Mesendoderm (in vitro differentiated cells): ENCODE measurements at regions not wholly inside any gene's neighbourhood (a gene's known extent, or its start where the extent isn't known, plus 50 kb on each side); places are given as distances from the start of the nearest gene placed in this dataset.
"Not testable (repeated sequence)": the region's sequence is repeated elsewhere in the genome, so short reads cannot be mapped to it uniquely, and the experiment has no call there.

Source experiments
- DNase-seq: peaks from one replicate; pipeline ENCODE4 v3.0.0; 2013
- H2AK5ac ChIP-seq: 2 replicates; pipeline ENCODE4 v1.6.1; 2013; ENCODE audit warnings: low read length, inconsistent platforms
- H2BK120ac ChIP-seq: 2 replicates; pipeline ENCODE4 v1.6.1; 2013; ENCODE audit warnings: low read depth, mild to moderate bottlenecking, low read length, moderate library complexity, mixed read lengths
- H2BK15ac ChIP-seq: replicated peaks from 2 replicates; pipeline ENCODE4 v1.6.1; 2013; ENCODE audit warnings: low read depth, mild to moderate bottlenecking, moderate library complexity
- H2BK5ac ChIP-seq: 2 replicates; pipeline ENCODE4 v1.6.1; 2013; ENCODE audit warnings: low read length, inconsistent platforms
- H3K18ac ChIP-seq: 2 replicates; pipeline ENCODE4 v1.6.1; 2013; ENCODE audit warnings: mild to moderate bottlenecking, low read length, mixed read lengths
- H3K23ac ChIP-seq: one replicate; pipeline ENCODE4 v1.6.1; 2013; ENCODE audit warnings: low read length
- H3K27ac ChIP-seq: 2 replicates; pipeline ENCODE4 v1.5.1; 2013; ENCODE audit warnings: low read depth, mild to moderate bottlenecking, inconsistent platforms, low read length, moderate library complexity
- H3K27me3 ChIP-seq: 2 replicates; pipeline ENCODE4 v1.6.1; 2013; ENCODE audit warnings: low read length, control low read depth, mild to moderate bottlenecking, inconsistent platforms; ENCODE audit not compliant: insufficient read depth, poor library complexity
- H3K36me3 ChIP-seq: 2 replicates; pipeline ENCODE4 v1.6.1; 2013; ENCODE audit warnings: low read length, inconsistent platforms; ENCODE audit not compliant: control insufficient read depth, insufficient read depth
- H3K4ac ChIP-seq: one replicate; pipeline ENCODE4 v1.6.1; 2013; ENCODE audit warnings: low read depth, mild to moderate bottlenecking, low read length, moderate library complexity
- H3K4me1 ChIP-seq: 2 replicates; pipeline ENCODE4 v1.6.1; 2013; ENCODE audit warnings: low read depth, low read length, inconsistent platforms; ENCODE audit not compliant: control insufficient read depth
- H3K4me2 ChIP-seq: 2 replicates; pipeline ENCODE4 v1.6.1; 2013; ENCODE audit warnings: low read length
- H3K4me3 ChIP-seq: 2 replicates; pipeline ENCODE4 v1.5.1; 2013; ENCODE audit warnings: mild to moderate bottlenecking, low read length
- H3K56ac ChIP-seq: one replicate; pipeline ENCODE4 v1.6.1; 2013; ENCODE audit warnings: low read length
- H3K79me1 ChIP-seq: 2 replicates; pipeline ENCODE4 v1.6.1; 2013; ENCODE audit warnings: low read length, inconsistent platforms
- H3K79me2 ChIP-seq: 2 replicates; pipeline ENCODE4 v1.6.1; 2013; ENCODE audit warnings: mild to moderate bottlenecking, low read length; ENCODE audit not compliant: control insufficient read depth, insufficient read depth
- H3K9ac ChIP-seq: 2 replicates; pipeline ENCODE4 v1.6.1; 2013; ENCODE audit warnings: low read length, inconsistent platforms
- H4K5ac ChIP-seq: one replicate; pipeline ENCODE4 v1.6.1; 2013; ENCODE audit warnings: low read length
- H4K8ac ChIP-seq: one replicate; pipeline ENCODE4 v1.6.1; 2013; ENCODE audit warnings: low read depth, mild to moderate bottlenecking, control low read depth, low read length, moderate library complexity
- WGBS: extraction: QIAGEN DNeasy Blood & Tissue Kit; methylation state at CpG from one replicate; pipeline ENCODE4 v1.1.7; 2013; ENCODE audit warnings: low lambda C conversion rate, missing lambda C conversion rate; ENCODE audit not compliant: insufficient coverage; ENCODE audit errors: extremely low coverage; 5-methylcytosine and 5-hydroxymethylcytosine counted together

- not testable (repeated sequence) for H3K79me1 ChIP-seq, H3K27ac ChIP-seq, H2AK5ac ChIP-seq, H2BK5ac ChIP-seq, DNase-seq, H4K5ac ChIP-seq, H4K8ac ChIP-seq, H3K4me2 ChIP-seq, H3K4me3 ChIP-seq, H3K9ac ChIP-seq, H3K79me2 ChIP-seq, H2BK15ac ChIP-seq, H2BK120ac ChIP-seq, H3K27me3 ChIP-seq, H3K18ac ChIP-seq, H3K4ac ChIP-seq, H3K4me1 ChIP-seq, H3K56ac ChIP-seq, H3K36me3 ChIP-seq, H3K23ac ChIP-seq
- no CpG with 5 or more reads among the region's 6 CpGs for WGBS
Measured at GRCh38 chr9:41026912-41027676, 101.4 kb downstream of the FOXD4L6 start.

- not testable (repeated sequence) for H4K8ac ChIP-seq, H3K4me2 ChIP-seq, H2BK15ac ChIP-seq, H3K79me1 ChIP-seq, H3K36me3 ChIP-seq, H2AK5ac ChIP-seq, H4K5ac ChIP-seq, H3K23ac ChIP-seq, H3K27me3 ChIP-seq, H3K9ac ChIP-seq, H3K56ac ChIP-seq, H2BK120ac ChIP-seq, DNase-seq, H3K4me1 ChIP-seq, H2BK5ac ChIP-seq, H3K18ac ChIP-seq, H3K27ac ChIP-seq, H3K4ac ChIP-seq, H3K79me2 ChIP-seq, H3K4me3 ChIP-seq
- no CpG with 5 or more reads among the region's 4 CpGs for WGBS
Measured at GRCh38 chr9:41022365-41022764, 106.1 kb downstream of the FOXD4L6 start.

- H3K9ac ChIP-seq, H2BK120ac ChIP-seq: not testable (repeated sequence)
- no CpG with 5 or more reads among the region's 1 CpG for whole genome bisulfite sequencing
Measured at GRCh38 chr9:41019858-41020562, 108.5 kb downstream of the FOXD4L6 start.

DNA sequence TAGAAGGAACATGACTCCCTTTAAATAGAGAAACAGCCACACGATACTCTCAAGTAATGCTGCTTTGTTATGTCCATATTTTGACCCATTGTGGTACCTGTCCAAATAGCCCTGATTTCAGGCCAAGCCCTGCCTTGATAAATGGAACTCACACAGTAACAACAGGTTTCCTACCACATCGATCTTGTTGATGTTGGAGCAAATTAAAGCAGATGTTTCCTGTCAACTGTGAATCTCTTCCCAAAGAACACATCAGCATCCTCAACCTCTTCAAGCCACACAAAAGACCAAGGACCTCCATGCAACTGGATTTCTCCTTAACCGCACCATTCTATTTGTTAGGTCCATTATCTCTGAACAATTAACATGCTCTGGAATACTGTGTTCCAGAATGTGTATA, 109.5 kb downstream of the FOXD4L6 start:
- not testable (repeated sequence) for H2BK5ac ChIP-seq, H3K4ac ChIP-seq, H3K79me1 ChIP-seq, H3K79me2 ChIP-seq, H3K9ac ChIP-seq, H2BK15ac ChIP-seq, H3K56ac ChIP-seq, H3K23ac ChIP-seq, H3K27ac ChIP-seq, H4K5ac ChIP-seq, H3K36me3 ChIP-seq, H4K8ac ChIP-seq, DNase-seq, H2BK120ac ChIP-seq, H3K18ac ChIP-seq, H3K27me3 ChIP-seq, H3K4me1 ChIP-seq, H2AK5ac ChIP-seq, H3K4me2 ChIP-seq, H3K4me3 ChIP-seq
- no CpG with 5 or more reads among the region's 3 CpGs for WGBS

More at GRCh38 chr9:41019858-41020562, 108.5 kb downstream of the FOXD4L6 start:
- H3K36me3 ChIP-seq, H2BK5ac ChIP-seq, H3K18ac ChIP-seq, H3K27ac ChIP-seq, H3K56ac ChIP-seq, H2BK15ac ChIP-seq, H3K79me1 ChIP-seq, H3K4me2 ChIP-seq, H3K4me1 ChIP-seq, H4K5ac ChIP-seq, H3K79me2 ChIP-seq, H3K4me3 ChIP-seq, DNase-seq, H2AK5ac ChIP-seq, H3K23ac ChIP-seq, H3K4ac ChIP-seq, H3K27me3 ChIP-seq, H4K8ac ChIP-seq: not testable (repeated sequence)

DNA sequence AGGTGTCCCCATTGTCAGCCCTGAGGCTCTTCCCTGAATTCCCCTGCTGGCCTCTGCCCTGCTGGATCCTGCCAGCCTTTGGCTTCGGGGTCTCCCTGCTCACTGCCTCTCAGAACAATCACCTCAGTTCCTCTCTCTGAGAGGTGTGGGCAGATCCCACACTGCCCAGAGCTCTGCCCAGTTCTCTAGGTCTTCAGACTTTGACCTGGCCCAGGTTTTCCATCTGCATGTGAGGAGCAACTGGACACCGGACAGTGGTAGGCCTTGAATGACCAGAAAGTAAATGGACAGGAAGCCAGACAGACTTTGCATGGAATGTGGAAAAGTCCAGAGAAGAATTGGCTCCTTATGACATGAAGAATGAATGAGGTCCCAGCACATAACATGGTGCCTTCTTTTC, 111.8 kb downstream of the FOXD4L6 start:
- not testable (repeated sequence) for H3K27me3 ChIP-seq, H4K5ac ChIP-seq, H3K4me1 ChIP-seq, H2BK120ac ChIP-seq, H3K79me2 ChIP-seq, H3K23ac ChIP-seq, H3K4me3 ChIP-seq, H3K79me1 ChIP-seq, DNase-seq, H3K4me2 ChIP-seq, H2AK5ac ChIP-seq, H3K56ac ChIP-seq, H3K4ac ChIP-seq, H4K8ac ChIP-seq, H3K9ac ChIP-seq, H2BK5ac ChIP-seq, H3K27ac ChIP-seq, H2BK15ac ChIP-seq, H3K36me3 ChIP-seq, H3K18ac ChIP-seq
- WGBS: no CpG with 5 or more reads among the region's 2 CpGs
